ENCODE measurements at regions not wholly inside any gene's neighbourhood (a gene's known extent, or its start where the extent isn't known, plus 50 kb on each side); places are given as distances from the start of the nearest gene placed in this dataset.

GRCh38 chr3:176568189-176568588 is 629.1 kb downstream of the TBL1XR1 start:
- TF ChIP-seq CTCF (IDR thresholded peaks at IDR 0.05): no peak
- TF ChIP-seq POLR2A (IDR thresholded peaks at IDR 0.05): no peak
